GM12878 (cell line): ENCODE measurements at regions not wholly inside any gene's neighbourhood (a gene's known extent, or its start where the extent isn't known, plus 50 kb on each side); places are given as distances from the start of the nearest gene placed in this dataset.

ENCODE experiments used
- ATAC-seq: fragments of 200-7000 bp; cut with Tn5 transposase; 3 replicates; pipeline ENCODE4 v1.9.1; 2020; ENCODE audit warnings: mild to moderate bottlenecking, moderate library complexity
- BruUV-seq: library from RNA; stranded (reverse); fragments of 400-500 nt; replicated peaks from 2 replicates; lab custom pipeline; 2021; lab: Mats Ljungman, UMichigan
- CTCF ChIA-PET: fragments of 300-600 bp; sonication (Branson Sonifier 250); formaldehyde crosslinking; extraction: SDS; loops from one replicate; lab custom pipeline; 2021; ENCODE audit warnings: inconsistent platforms; lab: Yijun Ruan, JAX
- POLR2A ChIA-PET: fragments of 350-600 bp; formaldehyde crosslinking; extraction: SDS; loops from one replicate; lab custom pipeline; 2021; ENCODE audit warnings: inconsistent platforms; lab: Charles Lee
- RAD21 ChIA-PET: fragments of 300-600 bp; sonication (Branson Sonifier 250); formaldehyde crosslinking; loops from one replicate; lab custom pipeline; 2023; ENCODE audit warnings: antibody characterized with exemption; ENCODE audit not compliant: unreplicated experiment; lab: Charles Lee
- SMC1A ChIA-PET: fragments of 300-600 bp; sonication (Branson Sonifier 250); formaldehyde crosslinking; loops from one replicate; lab custom pipeline; 2023; ENCODE audit not compliant: unreplicated experiment, uncharacterized antibody; lab: Charles Lee
- DNase-seq: peaks from one replicate; pipeline ENCODE4 v3.0.0-alpha.2; 2011; ENCODE audit warnings: low read depth, low spot score
- FAIRE-seq: peaks from 3 replicates; lab custom pipeline; 2011; peaks lifted over from hg19 to GRCh38; lab: Jason Lieb, UNC
- H2AFZ ChIP-seq: 2 replicates; pipeline ENCODE4 v1.6.0; 2011; ENCODE audit warnings: low read depth, low read length, control low read depth; ENCODE audit not compliant: control insufficient read depth
- H3K27ac ChIP-seq: 2 replicates; pipeline ENCODE4 v1.5.1; 2011; ENCODE audit warnings: control low read depth; ENCODE audit not compliant: control insufficient read depth, insufficient read depth
- H3K27me3 ChIP-seq, 2 experiments: replicated peaks in 1 of 2; 2 replicates each; pipeline versions ENCODE4 v1.6.0 to v1.6.1; 2011; ENCODE audit warnings: low read length in 1 of 2; ENCODE audit not compliant: control insufficient read depth in 2 of 2, insufficient read depth in 2 of 2
- H3K36me3 ChIP-seq, 2 experiments: 2 replicates each; pipeline ENCODE4 v1.5.1; 2011; ENCODE audit warnings: low read length in 1 of 2; ENCODE audit not compliant: control insufficient read depth in 2 of 2, insufficient read depth in 2 of 2
- H3K4me1 ChIP-seq: 2 replicates; pipeline ENCODE4 v1.6.1; 2011; ENCODE audit warnings: mild to moderate bottlenecking, low read length, moderate library complexity, mixed read lengths; ENCODE audit not compliant: control insufficient read depth, insufficient read depth
- H3K4me2 ChIP-seq: 2 replicates; pipeline ENCODE4 v1.6.0; 2011; ENCODE audit warnings: control low read depth; ENCODE audit not compliant: control insufficient read depth, insufficient read depth
- H3K4me3 ChIP-seq: fragments of 200-600 bp; sonication (generic); 2 replicates; pipeline ENCODE4 v1.5.1; 2016
- H3K79me2 ChIP-seq: 2 replicates; pipeline ENCODE4 v1.6.0; 2011; ENCODE audit warnings: low read length; ENCODE audit not compliant: control insufficient read depth, insufficient read depth
- H3K9ac ChIP-seq: 2 replicates; pipeline ENCODE4 v1.8.0; 2011; ENCODE audit warnings: low read length, control low read depth, mixed read lengths; ENCODE audit not compliant: control insufficient read depth, insufficient read depth
- H3K9me3 ChIP-seq: replicated peaks from 3 replicates; pipeline ENCODE4 v1.5.1; 2011; ENCODE audit warnings: mild to moderate bottlenecking, low read length; ENCODE audit not compliant: control insufficient read depth, insufficient read depth
- H4K20me1 ChIP-seq: 2 replicates; pipeline ENCODE4 v1.6.0; 2011; ENCODE audit not compliant: control insufficient read depth, insufficient read depth
- CBFB ChIP-seq: IDR thresholded peaks from 2 replicates; pipeline ENCODE4 v1.6.1; 2016; ENCODE audit warnings: antibody characterized with exemption, low read depth
- CREB1 ChIP-seq: IDR thresholded peaks from 2 replicates; pipeline ENCODE4 v1.6.1; 2012; ENCODE audit warnings: low read depth, mild to moderate bottlenecking, inconsistent platforms
- MEF2B ChIP-seq: fragments of 450-650 bp; IDR thresholded peaks from 2 replicates; pipeline ENCODE4 v1.6.1; 2018; ENCODE audit warnings: mild to moderate bottlenecking, moderate library complexity; ENCODE audit not compliant: partially characterized antibody, poor library complexity, severe bottlenecking
- MTA2 ChIP-seq: fragments of 450-650 bp; IDR thresholded peaks from 2 replicates; pipeline ENCODE4 v1.6.1; 2016; ENCODE audit warnings: low read depth, mild to moderate bottlenecking, moderate library complexity
- RELA ChIP-seq: fragments of 450-650 bp; IDR thresholded peaks from 2 replicates; pipeline ENCODE4 v1.8.0; 2014; ENCODE audit warnings: borderline replicate concordance; ENCODE audit not compliant: partially characterized antibody
- SREBF2 ChIP-seq: IDR thresholded peaks from 2 replicates; pipeline ENCODE4 v1.6.1; 2012; ENCODE audit warnings: mild to moderate bottlenecking, low read length
- WRNIP1 ChIP-seq: IDR thresholded peaks from 2 replicates; pipeline ENCODE4 v1.6.1; 2011; ENCODE audit warnings: low read depth, low read length, improper control_type of control experiment, borderline replicate concordance
- ZNF24 ChIP-seq: fragments of 450-650 bp; IDR thresholded peaks from 2 replicates; pipeline ENCODE4 v1.6.1; 2017; ENCODE audit warnings: antibody characterized with exemption, mild to moderate bottlenecking
- WGBS: methylation state at CpG from one replicate; pipeline ENCODE4 v1.1.6; 2016; ENCODE audit warnings: low lambda C conversion rate; ENCODE audit not compliant: insufficient replicate concordance, insufficient coverage; ENCODE audit errors: missing lambda C conversion rate; 5-methylcytosine and 5-hydroxymethylcytosine counted together
- in situ Hi-C: fragments of 300-500 bp; cut with MboI; formaldehyde crosslinking; loops from 9 replicates; pipeline ENCODE4 v1.14.3; 2018; ENCODE audit warnings: mixed read lengths
- intact Hi-C: fragments of 100-400 bp; cut with micrococcal nuclease; formaldehyde crosslinking; loops from one replicate; pipeline ENCODE4 v1.14.2; 2022; ENCODE audit not compliant: unreplicated experiment
- TF ChIP-seq, protein P1 (sequence below): fragments of 450-650 bp; IDR thresholded peaks from 2 replicates; pipeline ENCODE4 v1.6.1; 2014; ENCODE audit warnings: mild to moderate bottlenecking

DNA sequence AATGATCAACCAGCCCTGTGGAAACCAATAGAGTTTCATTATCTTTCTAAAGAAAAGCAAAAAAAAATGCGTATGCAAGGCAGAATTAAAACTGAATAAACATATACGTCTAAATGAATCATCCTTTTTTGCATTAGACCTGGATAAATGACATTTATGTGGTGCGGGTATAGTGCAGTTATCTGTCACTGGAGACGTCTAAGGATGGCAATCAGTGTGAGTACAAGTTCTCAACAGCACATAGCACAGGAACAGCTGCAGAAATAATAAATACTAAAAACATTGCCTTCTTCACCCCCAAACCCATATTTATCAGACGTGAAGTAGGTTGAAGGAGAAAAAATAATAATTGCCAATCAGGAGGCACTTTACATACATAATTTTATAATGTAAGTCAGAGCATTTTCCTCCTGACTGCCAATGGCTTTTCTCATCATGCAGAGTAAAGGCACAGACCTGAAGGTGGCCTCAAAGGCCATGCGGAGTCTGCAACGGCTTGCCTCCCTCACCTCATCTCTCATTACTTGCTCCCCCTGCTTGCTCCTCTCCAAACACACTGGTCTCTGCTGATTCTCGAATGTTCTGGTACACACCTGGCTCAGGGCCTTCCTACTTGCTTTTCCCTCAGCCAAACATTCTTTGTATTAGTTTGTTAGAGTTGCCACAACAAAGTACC, 574.7 kb upstream of the PLXNA2 start:
- ChIA-PET POLR2A (no interaction called here), CTCF (no interaction called here), SMC1A (no interaction called here), RAD21 (no interaction called here)
- Histone ChIP-seq H3K4me3 (no peak overlapping the region), H3K9me3 (no peaks in the 10 kb centered on the region), H3K4me2 (no peak overlapping the region), H3K4me1 (no peaks in the 10 kb centered on the region), H3K36me3 (no peaks in the 10 kb centered on the region), H3K27me3 (no peaks in the 10 kb centered on the region), H3K27ac (no peak overlapping the region), H4K20me1 (no peaks in the 10 kb centered on the region), H3K9ac (no peak overlapping the region), H3K79me2 (no peaks in the 10 kb centered on the region), H2AFZ (no peak overlapping the region)
- in situ Hi-C loops = no loop called here
- 15% methylated on average over 8 of the region's 8 CpGs for WGBS
- FAIRE-seq (no peak), ATAC-seq (no peak), DNase-seq (no peak)
- intact Hi-C loops = no loop called here
- no peak for TF ChIP-seq MEF2B
- no peak for TF ChIP-seq ZNF24
- TF ChIP-seq RELA = no peak
- TF ChIP-seq MTA2 = no peak
- TF ChIP-seq CREB1 = no peak
- TF ChIP-seq, protein P1, sequence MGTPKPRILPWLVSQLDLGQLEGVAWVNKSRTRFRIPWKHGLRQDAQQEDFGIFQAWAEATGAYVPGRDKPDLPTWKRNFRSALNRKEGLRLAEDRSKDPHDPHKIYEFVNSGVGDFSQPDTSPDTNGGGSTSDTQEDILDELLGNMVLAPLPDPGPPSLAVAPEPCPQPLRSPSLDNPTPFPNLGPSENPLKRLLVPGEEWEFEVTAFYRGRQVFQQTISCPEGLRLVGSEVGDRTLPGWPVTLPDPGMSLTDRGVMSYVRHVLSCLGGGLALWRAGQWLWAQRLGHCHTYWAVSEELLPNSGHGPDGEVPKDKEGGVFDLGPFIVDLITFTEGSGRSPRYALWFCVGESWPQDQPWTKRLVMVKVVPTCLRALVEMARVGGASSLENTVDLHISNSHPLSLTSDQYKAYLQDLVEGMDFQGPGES = no peak
- no peak for TF ChIP-seq CBFB
- no peak for TF ChIP-seq SREBF2
- TF ChIP-seq WRNIP1 = no peak
- BruUV-seq = no TSS peak
